NOMO-1 (cell line): ENCODE measurements at regions not wholly inside any gene's neighbourhood (a gene's known extent, or its start where the extent isn't known, plus 50 kb on each side); places are given as distances from the start of the nearest gene placed in this dataset.

Experiments
- DNase-seq, 2 experiments: peaks; one replicate each; lab custom pipeline; 2025; ENCODE audit not compliant: unreplicated experiment in 2 of 2; lab: John Stamatoyannopoulos, UW

DNA sequence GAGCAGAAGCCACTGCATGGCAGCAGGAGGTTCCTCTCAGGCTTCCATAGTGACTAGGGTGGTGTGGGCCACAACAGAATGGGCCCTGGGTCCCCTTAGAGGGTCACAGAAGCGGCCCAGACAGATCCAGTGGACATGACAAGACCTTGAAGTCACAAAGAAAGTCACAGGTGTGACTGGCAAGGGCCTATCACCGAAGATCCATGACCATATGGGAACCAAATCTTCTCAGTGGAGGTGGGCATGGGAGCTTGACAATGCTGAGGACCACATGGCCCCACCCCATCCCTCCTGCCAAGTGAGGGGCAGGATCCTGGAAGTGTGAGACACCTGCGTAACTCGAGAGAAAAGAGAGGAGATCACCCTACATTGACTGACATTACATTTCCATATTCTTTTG, 332.4 kb downstream of the MSX2 start:
- DNase-seq = no peak

DNA sequence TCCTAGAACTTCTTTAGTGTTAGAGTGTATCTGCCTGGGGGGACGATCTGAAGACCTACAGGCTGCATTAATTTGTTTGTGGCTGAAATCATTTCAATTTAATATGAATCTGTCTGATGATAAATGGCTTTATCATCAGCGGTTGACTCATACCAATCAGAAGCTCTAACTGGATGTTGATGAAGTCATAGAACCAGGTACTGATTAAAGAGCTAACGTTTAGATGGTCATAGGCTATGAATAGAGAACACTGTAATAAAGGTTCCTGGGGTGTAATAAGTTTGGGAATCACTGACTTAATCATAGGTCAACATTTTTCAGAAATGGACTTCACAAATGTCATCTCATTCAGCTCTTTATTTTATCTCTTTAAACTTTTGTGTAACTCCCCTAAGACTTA, 329.9 kb downstream of the MSX2 start:
- no peak for DNase-seq

DNA sequence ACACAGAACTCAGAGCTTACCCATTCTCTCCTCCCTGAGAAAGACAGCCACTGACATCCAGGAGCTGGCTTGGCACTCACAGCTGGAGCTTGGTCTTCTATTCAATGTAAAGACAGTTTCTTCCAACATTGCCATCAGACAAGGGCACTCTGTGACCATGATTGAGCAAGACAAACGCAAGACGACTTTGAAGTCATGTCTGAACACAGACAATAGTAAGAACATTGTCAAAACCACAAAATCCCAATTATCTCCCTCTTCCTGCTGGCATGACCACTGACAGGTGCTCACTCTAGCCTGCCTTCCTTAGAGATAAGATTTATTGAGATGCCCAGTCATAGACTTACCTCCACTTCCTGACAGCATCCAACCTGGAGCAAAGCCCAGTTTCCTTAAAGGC, 328.0 kb downstream of the MSX2 start:
- no peak for DNase-seq

DNA sequence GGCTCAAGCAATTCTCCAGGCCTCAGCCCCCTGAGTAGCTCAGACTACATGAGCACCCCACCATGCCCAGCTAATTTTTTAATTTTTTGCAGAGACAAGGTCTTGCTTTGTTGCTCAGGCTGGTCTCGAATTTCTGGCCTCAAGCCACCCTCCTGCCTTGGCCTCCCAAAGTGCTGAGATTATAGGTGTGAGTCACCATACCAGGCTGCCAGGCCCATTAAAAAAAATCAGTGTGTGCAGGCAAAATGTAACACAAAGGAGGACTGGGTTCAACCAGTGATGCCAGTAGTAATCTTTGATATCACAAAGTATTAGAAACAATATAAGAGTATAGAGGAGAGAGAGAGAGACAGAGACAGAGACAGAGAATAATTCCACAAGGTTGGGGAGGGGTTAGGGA, 322.7 kb downstream of the MSX2 start:
- no peak for DNase-seq

GRCh38 chr5:175045820-175046219, 321.4 kb downstream of the MSX2 start:
- DNase-seq = no peak

- no peak for DNase-seq
Observed at GRCh38 chr5:175037820-175038219, 313.4 kb downstream of the MSX2 start.

DNA sequence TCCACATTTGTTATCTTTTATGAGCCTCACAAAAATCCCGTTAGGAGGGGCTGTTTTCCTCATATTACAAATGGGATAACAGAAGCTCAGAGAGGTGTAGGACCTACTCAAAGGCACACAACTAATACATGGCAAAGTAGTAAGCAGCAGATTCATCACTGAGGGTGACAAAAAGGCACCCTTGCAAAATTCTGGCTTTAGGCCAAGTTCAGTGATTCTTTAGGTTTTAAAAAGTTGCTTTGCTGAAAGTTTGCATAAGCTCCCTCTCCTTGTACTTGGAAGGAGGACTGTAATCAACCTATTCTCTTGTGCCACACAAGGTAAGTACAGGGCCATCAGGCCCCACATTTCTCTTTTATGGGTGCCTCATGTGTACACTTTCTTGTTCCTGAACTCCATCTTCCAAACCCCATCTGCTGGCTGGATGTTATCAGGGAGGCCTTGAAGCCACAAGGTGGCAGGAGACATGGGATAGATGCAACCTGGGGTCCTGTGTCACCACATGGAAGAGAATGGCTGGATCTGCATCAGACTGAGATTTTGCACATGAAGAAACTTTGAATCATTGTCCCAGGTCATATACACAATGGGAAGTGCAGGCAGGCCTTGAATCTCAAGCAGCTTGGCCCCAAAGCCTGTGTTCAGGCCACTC, 311.6 kb downstream of the MSX2 start:
- no peak for DNase-seq

DNA sequence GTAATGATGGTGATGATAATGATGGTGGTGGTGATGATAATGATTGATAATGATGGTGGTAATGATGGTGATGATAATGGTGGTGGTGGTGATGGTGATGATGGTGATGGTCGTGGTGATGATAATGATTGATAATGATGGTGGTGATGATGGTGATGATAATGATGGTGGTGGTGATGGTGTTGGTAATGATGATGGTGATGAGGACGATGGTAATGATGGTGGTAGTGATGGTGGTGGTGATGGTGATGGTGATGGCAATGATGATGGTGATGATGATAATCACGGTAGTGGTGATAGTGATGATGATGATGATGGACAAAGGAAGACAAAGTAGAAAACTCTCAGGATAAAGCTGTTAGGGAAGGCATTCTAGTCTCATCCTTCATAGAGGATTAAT, 310.5 kb downstream of the MSX2 start:
- DNase-seq = no peak

GRCh38 chr5:175032741-175033151, 308.4 kb downstream of the MSX2 start:
- DNase-seq = no peak

GRCh38 chr5:175032013-175032412, 307.6 kb downstream of the MSX2 start:
- no peak for DNase-seq

DNA sequence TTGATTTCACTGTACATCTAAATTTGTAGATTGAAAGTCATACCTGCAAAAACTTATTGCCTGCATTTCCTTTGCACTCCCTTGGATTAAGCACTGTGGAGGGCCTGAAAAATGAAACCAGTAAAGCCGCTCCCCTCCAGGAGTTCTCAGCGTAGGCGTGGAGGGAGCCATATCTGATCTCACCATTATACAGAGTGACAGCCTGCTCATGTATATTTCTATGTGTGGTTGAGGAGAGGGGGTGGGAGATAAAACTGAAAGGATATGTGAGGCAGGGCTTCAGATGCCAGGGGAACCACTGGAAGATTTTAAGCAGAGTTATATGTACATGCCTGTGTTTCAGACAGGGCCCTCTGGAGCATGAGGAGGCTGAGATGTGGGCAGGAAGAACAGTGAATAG, 303.0 kb downstream of the MSX2 start:
- no peak for DNase-seq

- no peak for DNase-seq
Observed at GRCh38 chr5:175025077-175025476, 300.7 kb downstream of the MSX2 start.

DNA sequence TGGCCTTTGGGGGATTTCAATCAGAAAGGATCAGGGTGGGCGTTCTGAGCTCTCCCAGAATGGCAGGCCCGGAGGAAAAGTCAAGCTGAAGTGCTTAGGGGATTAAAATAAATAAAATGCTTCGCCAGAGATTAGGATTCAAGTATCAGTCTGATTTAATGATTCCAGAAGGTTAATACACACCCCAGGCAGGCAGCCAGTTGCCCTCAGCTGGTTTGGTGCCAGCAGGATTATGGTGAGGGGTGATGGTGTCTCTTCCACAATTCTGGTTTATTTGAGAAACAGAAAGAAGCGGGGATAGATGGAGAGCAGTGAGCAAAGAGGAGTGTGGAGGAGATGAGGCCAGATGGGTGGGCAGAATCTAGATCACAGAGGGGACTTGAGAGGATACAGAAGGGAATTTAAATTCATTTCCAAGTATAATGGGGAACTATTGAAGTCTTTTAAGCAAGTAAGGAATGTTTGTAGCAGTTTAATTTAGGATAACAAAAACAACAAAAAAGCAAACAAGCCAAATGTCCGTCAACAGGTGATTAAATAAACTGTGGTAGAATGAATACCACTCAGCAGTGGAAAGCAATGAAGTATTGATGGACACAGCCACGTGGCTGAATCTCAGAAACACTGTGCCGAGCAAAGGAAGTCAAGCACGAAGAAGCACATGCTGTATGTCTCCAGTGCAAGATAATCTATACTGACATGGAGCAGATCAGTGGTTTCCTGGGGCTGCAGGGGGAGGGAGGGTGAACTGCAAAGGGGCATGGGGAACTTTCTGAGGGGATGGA, 297.7 kb downstream of the MSX2 start:
- no peak for DNase-seq

DNA sequence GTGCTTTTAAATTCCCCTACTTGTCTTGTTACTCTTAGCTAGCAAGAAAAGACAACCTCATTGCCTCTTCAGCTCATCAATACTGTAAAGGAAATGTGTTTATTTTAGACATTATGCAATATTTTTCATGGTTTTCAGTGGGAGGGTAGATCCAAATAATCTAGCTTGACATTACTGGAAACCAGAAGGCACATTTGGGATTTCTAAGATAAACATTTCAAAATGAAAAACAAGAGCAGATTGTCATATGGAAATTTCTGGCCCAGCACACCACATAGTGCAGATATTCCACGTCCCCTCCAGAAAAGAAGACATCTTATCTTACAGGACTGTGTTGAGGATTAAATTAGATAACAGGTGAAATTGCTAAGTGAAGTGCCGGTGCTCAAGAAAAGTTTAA, 296.9 kb downstream of the MSX2 start:
- DNase-seq = no peak

DNA sequence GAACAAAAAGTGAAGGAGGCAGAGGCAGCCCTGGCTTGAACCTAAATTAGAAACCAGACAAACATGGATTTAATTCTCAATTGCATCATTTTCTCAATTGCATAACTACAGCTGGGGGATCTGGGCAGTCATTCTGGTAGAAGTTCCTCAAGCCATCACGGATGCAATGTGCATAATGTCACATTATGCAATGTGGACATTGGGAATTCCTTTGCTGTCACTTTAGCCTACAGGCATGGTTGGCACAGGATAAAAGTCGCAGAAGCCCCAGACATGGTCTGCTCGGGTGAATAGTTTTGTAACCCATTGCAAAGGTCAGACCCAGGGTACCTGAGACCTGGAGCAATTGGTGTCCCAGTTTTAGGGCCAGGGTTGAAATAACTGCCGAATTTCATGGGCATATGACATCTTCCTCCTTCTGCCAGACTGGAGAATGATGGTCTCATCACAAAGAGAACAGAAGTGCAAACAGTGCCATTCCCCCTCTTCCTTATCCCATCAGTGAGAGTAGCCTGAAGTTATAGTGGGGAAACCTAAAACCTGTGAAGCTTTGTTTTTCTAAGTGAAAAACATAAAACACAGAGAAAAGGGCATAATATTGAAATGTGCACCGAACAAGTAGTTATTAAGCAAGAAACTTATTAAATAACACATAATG, 290.8 kb downstream of the MSX2 start:
- DNase-seq = peak; percentile 1 to 13

GRCh38 chr5:175013251-175013650, 288.9 kb downstream of the MSX2 start:
- DNase-seq = no peak

- no peak for DNase-seq
Observed at GRCh38 chr5:175012267-175012666, 287.9 kb downstream of the MSX2 start.

DNA sequence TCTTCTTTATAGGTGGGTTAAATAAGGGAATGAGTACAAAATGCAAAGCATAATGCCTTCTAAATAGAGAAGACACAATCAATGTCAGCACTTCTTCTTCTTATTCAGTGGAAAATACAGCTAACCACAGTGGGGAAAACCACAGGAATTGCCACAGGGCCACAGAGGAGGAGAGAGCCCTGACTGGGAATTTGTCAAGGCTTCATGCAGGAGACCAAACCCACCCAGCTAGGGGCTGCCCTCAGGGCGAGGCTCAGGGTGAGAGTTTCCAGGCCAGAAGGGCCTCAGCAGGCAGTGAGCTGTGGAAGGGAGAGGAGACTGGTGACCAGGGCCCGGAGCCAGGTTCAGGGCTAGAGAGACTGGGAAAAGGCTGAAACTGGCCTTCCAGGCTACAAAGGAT, 279.1 kb downstream of the MSX2 start:
- no peak for DNase-seq

DNA sequence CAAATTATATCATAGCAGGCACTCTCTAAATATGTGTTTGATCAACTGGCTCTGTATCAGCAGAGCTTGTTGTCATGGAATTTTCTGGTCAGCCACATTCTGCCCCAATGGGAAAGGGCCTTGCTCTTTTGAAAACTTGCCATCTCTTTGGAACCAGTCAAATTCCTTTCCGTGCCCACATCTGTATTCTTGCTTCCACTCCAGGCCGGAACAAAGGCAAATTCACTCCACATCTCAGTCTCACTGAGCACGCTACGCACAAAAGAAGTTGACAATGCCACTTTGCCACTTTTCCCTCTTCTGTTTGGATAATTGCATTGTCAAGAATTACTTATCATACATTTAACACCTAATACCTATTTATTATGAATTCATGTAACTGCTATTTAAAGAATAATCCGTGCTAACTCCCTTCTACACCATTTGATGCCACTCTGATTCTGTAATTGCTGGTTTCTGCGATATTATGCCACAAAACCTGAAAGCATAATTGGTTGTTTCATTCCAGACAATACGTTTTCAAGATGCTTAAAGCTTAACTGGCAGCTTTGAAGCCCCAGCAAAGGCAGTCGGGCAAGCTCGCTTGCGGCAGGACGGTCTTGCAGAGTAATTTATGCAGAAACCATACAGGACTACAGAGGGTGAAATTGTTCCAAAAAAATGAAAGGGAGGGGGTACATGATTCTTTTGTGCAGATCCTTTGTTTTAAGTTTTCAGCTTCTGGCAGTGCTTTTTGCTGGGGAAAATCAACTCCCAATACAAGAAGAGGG, 277.7 kb downstream of the MSX2 start:
- no peak for DNase-seq

DNA sequence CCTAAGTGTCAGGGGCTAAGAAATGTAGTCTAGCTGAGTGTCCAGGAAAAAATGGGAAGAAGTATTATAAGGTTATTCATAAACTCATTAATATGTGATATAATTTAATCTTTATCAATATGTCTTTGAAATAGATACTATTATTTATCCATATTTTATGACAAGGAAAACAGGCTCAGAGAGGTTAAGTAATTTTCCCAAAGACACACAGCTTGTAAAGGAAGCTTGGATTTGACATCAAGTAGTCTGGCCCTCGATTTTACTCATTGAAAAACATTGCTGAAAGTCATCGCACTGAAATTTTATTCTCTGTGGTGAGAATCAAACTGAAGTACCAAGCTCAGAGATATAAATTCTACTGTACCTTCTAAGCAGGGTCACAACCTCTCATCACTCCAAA, 276.9 kb downstream of the MSX2 start:
- no peak for DNase-seq

DNA sequence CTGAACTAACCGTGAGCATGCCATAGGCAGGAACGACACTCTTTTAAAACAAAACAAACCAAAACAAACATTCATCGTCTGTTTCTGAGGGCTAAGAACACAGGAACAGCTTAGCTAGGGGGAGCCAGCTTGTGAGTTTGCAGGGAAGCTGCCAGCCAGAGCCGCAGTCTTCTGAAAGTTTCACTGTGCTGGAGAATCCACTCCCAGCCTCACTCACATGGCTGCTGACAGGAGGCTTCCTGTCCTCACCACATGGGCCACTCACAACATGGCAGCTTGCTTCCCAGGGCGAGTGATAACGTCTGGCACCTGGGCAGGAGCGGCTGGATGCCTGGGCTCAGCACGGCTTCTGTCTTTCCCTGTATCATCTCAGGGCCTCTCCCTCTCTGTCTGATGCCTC, 275.2 kb downstream of the MSX2 start:
- DNase-seq = no peak
